ENCODE measurements at regions not wholly inside any gene's neighbourhood (a gene's known extent, or its start where the extent isn't known, plus 50 kb on each side); places are given as distances from the start of the nearest gene placed in this dataset.
"Not testable (repeated sequence)": the region's sequence is repeated elsewhere in the genome, so short reads cannot be mapped to it uniquely, and the experiment has no call there.

GRCh38 chr16:11414815-11415775, 69.8 kb downstream of the RMI2 start:
- DNase-seq (ENCODE audit: low read depth in 2 of 2): no peak

GRCh38 chr16:11416228-11417001, 71.2 kb downstream of the RMI2 start:
- DNase-seq (ENCODE audit: low read depth in 2 of 2): no peak

GRCh38 chr16:11417487-11417886, 72.2 kb downstream of the RMI2 start:
- DNase-seq (ENCODE audit: low read depth in 2 of 2): no peak

- DNase-seq (ENCODE audit: low read depth in 2 of 2): no peak
Measured at GRCh38 chr16:11418506-11418905, 73.2 kb downstream of the RMI2 start.

- not testable (repeated sequence) for DNase-seq (ENCODE audit: low read depth in 2 of 2)
Measured at GRCh38 chr16:11420067-11420466, 74.8 kb downstream of the RMI2 start.

- DNase-seq (ENCODE audit: low read depth in 2 of 2): no peak
Measured at GRCh38 chr16:11420895-11421294, 75.6 kb downstream of the RMI2 start.

- no peak for DNase-seq (ENCODE audit: low read depth in 2 of 2)
Measured at GRCh38 chr16:11422381-11423314, 77.4 kb downstream of the RMI2 start.

GRCh38 chr16:11423315-11424117, 78.3 kb downstream of the RMI2 start:
- DNase-seq (ENCODE audit: low read depth in 2 of 2): no peak

- no peak for DNase-seq (ENCODE audit: low read depth in 2 of 2)
Measured at GRCh38 chr16:11424118-11424460, 78.8 kb downstream of the RMI2 start.

- DNase-seq (ENCODE audit: low read depth in 2 of 2): no peak
Measured at GRCh38 chr16:11425140-11425539, 79.9 kb downstream of the RMI2 start.

GRCh38 chr16:11428623-11428953, 83.3 kb downstream of the RMI2 start:
- no peak for DNase-seq (ENCODE audit: low read depth in 2 of 2)

- no peak for DNase-seq (ENCODE audit: low read depth in 2 of 2)
Measured at GRCh38 chr16:11429123-11429522, 83.9 kb downstream of the RMI2 start.

GRCh38 chr16:11429823-11430222, 84.6 kb downstream of the RMI2 start:
- DNase-seq (ENCODE audit: low read depth in 2 of 2): no peak

GRCh38 chr16:11430601-11431317, 85.5 kb downstream of the RMI2 start:
- no peak for DNase-seq (ENCODE audit: low read depth in 2 of 2)

- no peak for DNase-seq (ENCODE audit: low read depth in 2 of 2)
Measured at GRCh38 chr16:11431915-11432465, 86.7 kb downstream of the RMI2 start.

GRCh38 chr16:11432856-11433395, 87.7 kb downstream of the RMI2 start:
- no peak for DNase-seq (ENCODE audit: low read depth in 2 of 2)

- DNase-seq (ENCODE audit: low read depth in 2 of 2): no peak
Measured at GRCh38 chr16:11435576-11435975, 90.3 kb downstream of the RMI2 start.

- no peak for DNase-seq (ENCODE audit: low read depth in 2 of 2)
Measured at GRCh38 chr16:11437069-11437468, 91.8 kb downstream of the RMI2 start.

GRCh38 chr16:11439790-11440656, 94.8 kb downstream of the RMI2 start:
- DNase-seq (ENCODE audit: low read depth in 2 of 2): no peak
